Osteocyte (in vitro differentiated cells): ENCODE measurements at regions not wholly inside any gene's neighbourhood (a gene's known extent, or its start where the extent isn't known, plus 50 kb on each side); places are given as distances from the start of the nearest gene placed in this dataset.
"Not testable (repeated sequence)": the region's sequence is repeated elsewhere in the genome, so short reads cannot be mapped to it uniquely, and the experiment has no call there.

Source experiments
- DNase-seq: peaks from one replicate; pipeline ENCODE4 v3.0.0; 2021; ENCODE audit warnings: mixed read lengths; ENCODE audit not compliant: unreplicated experiment; ENCODE audit errors: extremely low spot score
- H3K27ac Mint-ChIP-seq: one replicate; pipeline ENCODE4 v1.8.0; 2021; ENCODE audit warnings: mild to moderate bottlenecking, mixed read lengths; ENCODE audit not compliant: unreplicated experiment
- H3K27me3 Mint-ChIP-seq: one replicate; pipeline ENCODE4 v1.8.0; 2021; ENCODE audit warnings: mixed read lengths; ENCODE audit not compliant: unreplicated experiment
- H3K36me3 Mint-ChIP-seq: one replicate; pipeline ENCODE4 v1.8.0; 2021; ENCODE audit warnings: mixed read lengths; ENCODE audit not compliant: unreplicated experiment
- H3K4me1 Mint-ChIP-seq: one replicate; pipeline ENCODE4 v1.8.0; 2021; ENCODE audit warnings: mixed read lengths; ENCODE audit not compliant: unreplicated experiment
- H3K4me3 Mint-ChIP-seq: one replicate; pipeline ENCODE4 v1.8.0; 2021; ENCODE audit warnings: mild to moderate bottlenecking, moderate library complexity, mixed read lengths; ENCODE audit not compliant: unreplicated experiment
- H3K9me3 Mint-ChIP-seq: one replicate; pipeline ENCODE4 v1.8.0; 2021; ENCODE audit warnings: mixed read lengths; ENCODE audit not compliant: unreplicated experiment
- CTCF ChIP-seq: fragments of 200-600 bp; sonication (generic); IDR thresholded peaks from 2 replicates; pipeline ENCODE4 v1.5.0; 2021; ENCODE audit warnings: antibody characterized with exemption, mild to moderate bottlenecking, moderate library complexity

DNA sequence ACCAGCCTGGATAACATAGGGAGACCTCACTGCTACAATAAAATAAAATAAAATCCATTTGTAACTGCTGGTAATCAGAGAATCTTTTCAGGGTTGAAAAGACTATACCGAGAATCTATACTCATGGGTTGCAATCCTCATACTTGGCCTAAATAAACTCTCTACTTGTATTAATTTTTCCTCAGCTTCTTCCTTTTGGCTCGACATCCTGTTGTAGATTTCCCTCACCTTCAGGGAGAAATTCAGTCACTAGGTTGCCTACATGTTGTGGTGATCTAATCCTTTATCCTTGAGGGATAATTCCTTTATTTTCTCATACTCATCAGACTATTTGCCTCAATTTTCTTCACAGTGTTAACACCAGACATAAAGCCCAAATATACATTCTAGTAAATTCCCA, 1093.4 kb downstream of the SORCS3 start:
- no peak for DNase-seq
- TF ChIP-seq CTCF, result no peak
- no peaks in the 10 kb centered on the region for H3K4me1 Mint-ChIP-seq

GRCh38 chr10:105733924-105734323, 1092.8 kb downstream of the SORCS3 start:
- DNase-seq, result no peak
- Mint-ChIP-seq H3K9me3 (peaks cover 4% of the 10 kb centered on the region), H3K4me1 (no peaks in the 10 kb centered on the region), H3K36me3 (no peaks in the 10 kb centered on the region), H3K27ac (no peak overlapping the region), H3K4me3 (no peak overlapping the region), H3K27me3 (no peaks in the 10 kb centered on the region)
- no peak for TF ChIP-seq CTCF

More for the DNA sequence above, 1093.4 kb downstream of the SORCS3 start:
- Mint-ChIP-seq H3K27me3 (no peaks in the 10 kb centered on the region), H3K9me3 (peaks cover 4% of the 10 kb centered on the region), H3K36me3 (no peaks in the 10 kb centered on the region), H3K27ac (no peak overlapping the region), H3K4me3 (no peak overlapping the region)

- no peaks in the 10 kb centered on the region for H3K4me1 Mint-ChIP-seq
- no peaks in the 10 kb centered on the region for H3K27me3 Mint-ChIP-seq
- peaks cover 7% of the 10 kb centered on the region for H3K9me3 Mint-ChIP-seq
- H3K4me3 Mint-ChIP-seq, result no peak overlapping the region
- no peak for DNase-seq
- H3K36me3 Mint-ChIP-seq, result no peaks in the 10 kb centered on the region
- no peak for TF ChIP-seq CTCF
- no peak overlapping the region for H3K27ac Mint-ChIP-seq
Measured at GRCh38 chr10:105729428-105729827, 1088.3 kb downstream of the SORCS3 start.

DNA sequence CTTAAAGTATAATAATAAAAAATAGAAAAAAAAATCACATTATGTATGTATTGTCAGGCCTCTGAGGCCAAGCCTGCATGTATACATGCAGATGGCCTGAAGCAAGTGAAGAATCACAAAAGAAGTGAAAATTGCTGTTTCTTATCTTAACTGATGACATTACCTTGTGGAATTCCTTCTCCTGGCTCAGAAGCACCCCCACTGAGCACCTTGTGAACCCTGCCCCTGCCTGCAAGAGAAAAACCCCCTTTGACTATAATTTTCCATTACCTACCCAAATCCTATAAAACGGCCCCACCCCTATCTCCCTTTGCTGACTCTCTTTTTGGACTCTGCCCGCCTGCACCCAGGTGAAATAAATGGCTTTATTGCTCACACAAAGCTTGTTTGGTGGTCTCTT, 1086.5 kb downstream of the SORCS3 start:
- H3K9me3 Mint-ChIP-seq, H3K27me3 Mint-ChIP-seq, DNase-seq, H3K4me1 Mint-ChIP-seq, H3K36me3 Mint-ChIP-seq, H3K4me3 Mint-ChIP-seq, H3K27ac Mint-ChIP-seq: not testable (repeated sequence)

DNA sequence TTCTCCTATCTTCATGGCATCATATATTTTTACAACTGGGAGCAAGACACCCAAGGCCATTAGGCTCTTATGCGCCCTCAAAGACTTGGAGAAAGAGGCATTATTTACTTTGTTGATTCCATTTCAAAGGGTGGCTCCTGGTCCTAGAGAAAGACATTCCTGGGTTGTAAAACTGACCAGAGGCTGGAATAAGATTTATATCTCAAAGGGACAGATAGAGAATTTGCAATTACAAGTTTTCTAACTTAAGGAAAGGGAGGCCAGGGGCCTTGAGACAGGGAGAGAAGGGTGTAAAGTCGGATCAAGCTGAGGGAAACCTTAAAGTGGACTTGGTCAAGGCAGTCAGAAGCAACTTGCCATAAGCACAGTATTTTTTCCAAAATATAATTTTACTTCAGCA, 1086.0 kb downstream of the SORCS3 start:
- no peaks in the 10 kb centered on the region for H3K27me3 Mint-ChIP-seq
- no peak for DNase-seq
- H3K36me3 Mint-ChIP-seq, result no peaks in the 10 kb centered on the region
- TF ChIP-seq CTCF, result no peak
- H3K27ac Mint-ChIP-seq, result no peak overlapping the region
- H3K9me3 Mint-ChIP-seq, result peaks cover 6% of the 10 kb centered on the region
- H3K4me1 Mint-ChIP-seq, result no peaks in the 10 kb centered on the region
- no peak overlapping the region for H3K4me3 Mint-ChIP-seq

DNA sequence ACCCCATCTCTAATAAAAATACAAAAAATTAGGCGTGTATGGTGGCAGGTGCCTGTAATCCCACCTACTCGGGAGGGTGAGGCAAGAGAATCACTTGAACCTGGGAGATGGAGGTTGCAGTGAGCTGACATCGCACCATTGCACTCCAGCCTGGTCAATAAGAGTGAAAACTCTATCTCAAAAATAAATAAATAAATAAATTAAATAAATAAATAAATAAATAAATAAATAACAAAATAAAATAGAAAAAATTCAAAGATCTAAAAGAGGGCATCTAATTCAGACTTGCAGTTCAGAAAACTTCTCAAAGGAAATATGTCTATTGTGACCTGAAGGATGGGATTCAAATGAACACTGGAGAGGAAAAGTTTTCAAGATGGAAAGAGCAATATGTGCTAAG, 1085.1 kb downstream of the SORCS3 start:
- H3K4me3 Mint-ChIP-seq, result no peak overlapping the region
- no peak for DNase-seq
- H3K4me1 Mint-ChIP-seq, result no peaks in the 10 kb centered on the region
- no peaks in the 10 kb centered on the region for H3K36me3 Mint-ChIP-seq
- H3K27me3 Mint-ChIP-seq, result no peaks in the 10 kb centered on the region
- TF ChIP-seq CTCF, result no peak
- H3K9me3 Mint-ChIP-seq, result peaks cover 6% of the 10 kb centered on the region
- H3K27ac Mint-ChIP-seq, result no peak overlapping the region
